ENCODE measurements at regions not wholly inside any gene's neighbourhood (a gene's known extent, or its start where the extent isn't known, plus 50 kb on each side); places are given as distances from the start of the nearest gene placed in this dataset.
A peak's percentile ranks its signal among the peaks of the same experiment; 100 is the strongest.
"Not testable (repeated sequence)": the region's sequence is repeated elsewhere in the genome, so short reads cannot be mapped to it uniquely, and the experiment has no call there.

DNA sequence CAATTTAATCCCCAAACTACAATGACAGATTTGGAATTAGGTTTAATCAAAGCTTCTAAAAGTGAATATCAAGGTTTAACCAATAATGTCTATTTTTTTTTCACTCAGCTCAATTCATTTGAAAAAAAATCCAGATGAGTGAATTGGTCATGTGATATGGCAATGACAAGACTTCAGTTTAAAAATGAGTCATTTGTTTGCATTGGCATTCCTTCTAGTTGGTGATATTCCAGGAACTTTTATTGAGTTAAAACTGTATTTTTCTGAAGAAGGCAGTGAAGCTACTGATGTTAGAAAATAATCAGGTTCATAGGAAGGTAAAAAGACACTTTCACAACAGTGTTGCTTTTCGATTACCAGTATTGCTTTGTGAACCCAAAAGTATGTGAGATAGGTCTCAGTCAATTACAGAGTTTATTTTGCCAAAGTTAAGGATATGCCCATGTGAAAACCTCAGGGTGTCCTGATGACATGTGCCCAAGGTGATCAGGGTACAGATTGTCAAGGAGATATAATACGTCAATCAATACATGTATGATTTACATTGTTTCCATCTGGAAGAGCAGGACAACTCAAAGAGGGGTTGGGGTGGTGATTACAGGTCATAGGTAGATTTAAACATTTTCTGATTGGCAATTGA lies 1214.9 kb downstream of the GALC start:
- DNase-seq = no peak
- peaks cover 6% of the 10 kb centered on the region for H3K36me3 Mint-ChIP-seq (ENCODE audit: insufficient read depth, unreplicated experiment)
- TF ChIP-seq, protein P1, sequence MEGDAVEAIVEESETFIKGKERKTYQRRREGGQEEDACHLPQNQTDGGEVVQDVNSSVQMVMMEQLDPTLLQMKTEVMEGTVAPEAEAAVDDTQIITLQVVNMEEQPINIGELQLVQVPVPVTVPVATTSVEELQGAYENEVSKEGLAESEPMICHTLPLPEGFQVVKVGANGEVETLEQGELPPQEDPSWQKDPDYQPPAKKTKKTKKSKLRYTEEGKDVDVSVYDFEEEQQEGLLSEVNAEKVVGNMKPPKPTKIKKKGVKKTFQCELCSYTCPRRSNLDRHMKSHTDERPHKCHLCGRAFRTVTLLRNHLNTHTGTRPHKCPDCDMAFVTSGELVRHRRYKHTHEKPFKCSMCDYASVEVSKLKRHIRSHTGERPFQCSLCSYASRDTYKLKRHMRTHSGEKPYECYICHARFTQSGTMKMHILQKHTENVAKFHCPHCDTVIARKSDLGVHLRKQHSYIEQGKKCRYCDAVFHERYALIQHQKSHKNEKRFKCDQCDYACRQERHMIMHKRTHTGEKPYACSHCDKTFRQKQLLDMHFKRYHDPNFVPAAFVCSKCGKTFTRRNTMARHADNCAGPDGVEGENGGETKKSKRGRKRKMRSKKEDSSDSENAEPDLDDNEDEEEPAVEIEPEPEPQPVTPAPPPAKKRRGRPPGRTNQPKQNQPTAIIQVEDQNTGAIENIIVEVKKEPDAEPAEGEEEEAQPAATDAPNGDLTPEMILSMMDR (IDR thresholded peaks at IDR 0.05; ENCODE audit: unreplicated experiment) = no peak
- intact Hi-C loops (cut with micrococcal nuclease; ENCODE audit: unreplicated experiment) = loop anchor here (5.0 kb wide), 2 partner anchors 71 to 119 kb away; no protein-coding TSS in a partner anchor
- CTCF ChIA-PET = no interaction called here
- H3K4me1 Mint-ChIP-seq (ENCODE audit: low read depth, unreplicated experiment) = peaks cover 45% of the 10 kb centered on the region
- H3K27me3 Mint-ChIP-seq (ENCODE audit: unreplicated experiment) = no peaks in the 10 kb centered on the region
- peak overlapping the region; percentile 82 for H3K27ac Mint-ChIP-seq (ENCODE audit: unreplicated experiment)
- no TSS peak for BruUV-seq (replicated peaks)
- H3K9me3 Mint-ChIP-seq (ENCODE audit: low read depth, unreplicated experiment) = peaks cover 7% of the 10 kb centered on the region
- peak overlapping the region; percentile 15 for H3K4me3 Mint-ChIP-seq (ENCODE audit: low read depth, unreplicated experiment)

DNA sequence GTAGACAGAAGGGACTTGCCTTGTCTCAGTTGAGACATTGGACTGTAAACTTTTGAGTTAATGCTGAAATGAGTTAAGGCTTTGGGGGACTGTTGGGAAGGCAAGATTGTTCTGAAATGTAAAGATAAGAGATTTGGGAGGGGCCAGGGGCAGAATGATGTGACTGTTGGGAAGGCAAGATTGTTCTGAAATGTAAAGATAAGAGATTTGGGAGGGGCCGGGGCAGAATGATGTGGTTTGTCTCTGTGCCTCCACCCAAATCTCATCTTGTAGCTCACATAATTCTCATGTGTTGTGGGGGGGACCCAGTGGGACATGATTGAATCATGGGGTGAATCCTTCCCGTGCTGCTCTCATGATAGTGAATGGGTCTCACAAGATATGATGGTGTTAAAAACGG lies 1217.1 kb downstream of the GALC start:
- CTCF ChIA-PET = interaction anchor here (0.9 kb wide), 1 partner anchor 847 kb away, joined by 4 read pairs; no protein-coding TSS in a partner anchor
- intact Hi-C loops (cut with micrococcal nuclease; ENCODE audit: unreplicated experiment) = loop anchor here (5.0 kb wide), 2 partner anchors 69 to 121 kb away; no protein-coding TSS in a partner anchor
- H3K4me1 Mint-ChIP-seq (ENCODE audit: low read depth, unreplicated experiment) = peaks cover 30% of the 10 kb centered on the region
- DNase-seq; H3K36me3 Mint-ChIP-seq (ENCODE audit: insufficient read depth, unreplicated experiment); BruUV-seq (replicated peaks); H3K27ac Mint-ChIP-seq (ENCODE audit: unreplicated experiment); H3K27me3 Mint-ChIP-seq (ENCODE audit: unreplicated experiment); H3K4me3 Mint-ChIP-seq (ENCODE audit: low read depth, unreplicated experiment); H3K9me3 Mint-ChIP-seq (ENCODE audit: low read depth, unreplicated experiment): not testable (repeated sequence)

DNA sequence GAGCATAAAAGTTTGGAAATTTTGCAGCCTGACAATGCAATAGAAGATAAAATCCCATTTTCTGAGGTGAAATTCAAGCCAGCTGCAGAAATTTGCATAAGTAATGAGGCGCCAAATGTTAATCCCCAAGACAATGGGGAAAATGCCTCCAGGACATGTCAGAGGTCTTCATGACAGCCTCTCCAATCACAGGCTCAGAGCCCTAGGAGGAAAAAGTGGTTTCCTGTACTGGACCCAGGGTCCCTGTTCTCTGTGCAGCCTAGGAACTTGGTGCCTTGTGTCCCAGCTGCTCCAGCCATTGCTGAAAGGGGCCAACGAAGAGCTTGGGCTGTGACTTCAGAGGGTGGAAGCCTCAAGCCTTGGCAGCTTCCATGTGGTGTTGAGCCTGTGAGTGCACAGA lies 1218.1 kb downstream of the GALC start:
- BruUV-seq (replicated peaks) = no TSS peak
- CTCF ChIA-PET = interaction anchor here (0.9 kb wide), 1 partner anchor 848 kb away, joined by 4 read pairs; no protein-coding TSS in a partner anchor

DNA sequence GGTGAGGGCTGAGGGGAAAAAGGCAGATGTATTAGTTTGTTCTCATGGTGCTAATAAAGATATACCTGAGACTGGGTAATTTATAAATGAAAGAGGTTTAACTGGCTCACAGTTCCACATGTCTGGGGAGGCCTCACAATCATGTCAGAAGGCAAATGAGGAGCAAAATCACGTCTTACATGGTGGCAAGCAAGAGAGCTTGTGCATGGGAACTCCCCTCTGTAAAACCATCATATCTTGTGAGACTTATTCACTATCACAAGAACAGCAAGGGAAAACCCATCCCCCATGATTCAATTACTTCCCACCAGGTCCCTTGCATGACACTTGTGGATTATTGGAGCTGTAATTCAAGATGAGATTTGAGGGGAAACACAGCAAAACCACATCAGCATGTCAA lies 1220.9 kb downstream of the GALC start:
- intact Hi-C loops (cut with micrococcal nuclease; ENCODE audit: unreplicated experiment) = no loop called here
- TF ChIP-seq, protein P1 (IDR thresholded peaks at IDR 0.05; ENCODE audit: unreplicated experiment) = no peak
- DNase-seq = no peak
- H3K36me3 Mint-ChIP-seq (ENCODE audit: insufficient read depth, unreplicated experiment) = no peaks in the 10 kb centered on the region
- no peaks in the 10 kb centered on the region for H3K27me3 Mint-ChIP-seq (ENCODE audit: unreplicated experiment)
- no TSS peak for BruUV-seq (replicated peaks)
- CTCF ChIA-PET = no interaction called here
- peaks cover 7% of the 10 kb centered on the region for H3K9me3 Mint-ChIP-seq (ENCODE audit: low read depth, unreplicated experiment)
- no peak overlapping the region for H3K27ac Mint-ChIP-seq (ENCODE audit: unreplicated experiment)
- H3K4me3 Mint-ChIP-seq (ENCODE audit: low read depth, unreplicated experiment) = no peak overlapping the region
- H3K4me1 Mint-ChIP-seq (ENCODE audit: low read depth, unreplicated experiment) = peaks cover 3% of the 10 kb centered on the region

More for the DNA sequence above, 1218.1 kb downstream of the GALC start:
- Mint-ChIP-seq H3K27ac (ENCODE audit: unreplicated experiment) (no peak overlapping the region), H3K9me3 (ENCODE audit: low read depth, unreplicated experiment) (peaks cover 7% of the 10 kb centered on the region), H3K4me3 (ENCODE audit: low read depth, unreplicated experiment) (no peak overlapping the region), H3K4me1 (ENCODE audit: low read depth, unreplicated experiment) (peaks cover 21% of the 10 kb centered on the region), H3K36me3 (ENCODE audit: insufficient read depth, unreplicated experiment) (peaks cover 6% of the 10 kb centered on the region), H3K27me3 (ENCODE audit: unreplicated experiment) (no peaks in the 10 kb centered on the region)
- TF ChIP-seq, protein P1 (IDR thresholded peaks at IDR 0.05; ENCODE audit: unreplicated experiment) = no peak
- no peak for DNase-seq
- intact Hi-C loops (cut with micrococcal nuclease; ENCODE audit: unreplicated experiment) = loop anchor here (5.0 kb wide), 2 partner anchors 68 to 122 kb away; no protein-coding TSS in a partner anchor

DNA sequence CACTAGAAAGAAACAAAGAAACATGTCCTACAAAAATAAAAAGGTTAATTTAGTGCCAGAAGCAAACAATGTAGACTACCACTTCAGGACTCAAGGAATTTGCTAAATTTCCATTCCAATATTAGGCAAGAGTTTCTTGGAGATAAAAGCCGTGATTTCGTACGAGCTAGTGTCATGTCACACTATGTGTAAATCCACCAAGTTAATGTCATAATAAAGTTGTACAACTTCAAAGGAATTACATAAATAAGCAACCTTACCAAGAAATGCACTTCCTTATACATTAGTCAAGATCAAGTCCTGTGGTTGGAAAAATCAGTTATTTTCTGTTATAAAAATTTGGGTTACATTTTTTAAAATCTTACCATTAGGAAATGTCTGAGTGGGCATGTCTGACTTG lies 1222.8 kb downstream of the GALC start:
- Mint-ChIP-seq H3K4me1 (ENCODE audit: low read depth, unreplicated experiment) (peaks cover 8% of the 10 kb centered on the region), H3K27ac (ENCODE audit: unreplicated experiment) (no peak overlapping the region), H3K36me3 (ENCODE audit: insufficient read depth, unreplicated experiment) (no peaks in the 10 kb centered on the region), H3K9me3 (ENCODE audit: low read depth, unreplicated experiment) (peaks cover 4% of the 10 kb centered on the region), H3K27me3 (ENCODE audit: unreplicated experiment) (no peaks in the 10 kb centered on the region), H3K4me3 (ENCODE audit: low read depth, unreplicated experiment) (no peak overlapping the region)
- TF ChIP-seq, protein P1 (IDR thresholded peaks at IDR 0.05; ENCODE audit: unreplicated experiment) = no peak
- BruUV-seq (replicated peaks) = no TSS peak
- DNase-seq = no peak
- intact Hi-C loops (cut with micrococcal nuclease; ENCODE audit: unreplicated experiment) = no loop called here
- CTCF ChIA-PET = no interaction called here

Measured in Calu3 (cell line).